Peyer's patch (tissue), 4 donors: ENCODE measurements at regions not wholly inside any gene's neighbourhood (a gene's known extent, or its start where the extent isn't known, plus 50 kb on each side); places are given as distances from the start of the nearest gene placed in this dataset.

ENCODE experiments used
- DNase-seq, 3 donors: peaks; one replicate each; pipeline ENCODE4 v3.0.0-alpha.2; 2017 to 2019
- H3K27ac ChIP-seq, 4 donors: fragments of 200-600 bp; sonication (generic); one replicate each; pipeline ENCODE4 v1.5.1; 2016 to 2019
- H3K27me3 ChIP-seq, 2 donors: fragments of 200-600 bp; sonication (generic); one replicate each; pipeline ENCODE4 v1.5.1; 2019
- H3K36me3 ChIP-seq, 3 donors: fragments of 200-600 bp; sonication (generic); one replicate each; pipeline ENCODE4 v1.5.1; 2016 to 2019
- H3K4me1 ChIP-seq, 4 donors: fragments of 200-600 bp; sonication (generic); one replicate each; pipeline ENCODE4 v1.5.1; 2016 to 2019
- H3K4me3 ChIP-seq, 4 donors: fragments of 200-600 bp; sonication (generic); 1 replicate in 3 of 4; 2 replicates in 1 of 4; pipeline ENCODE4 v1.5.1; 2016 to 2019; ENCODE audit warnings: mild to moderate bottlenecking in 1 of 4
- H3K9me3 ChIP-seq, 4 donors: fragments of 200-600 bp; sonication (generic); one replicate each; pipeline ENCODE4 v1.5.1; 2016 to 2019; ENCODE audit warnings: mild to moderate bottlenecking in 1 of 4
- POLR2A ChIP-seq, 2 donors: fragments of 450-650 bp; IDR thresholded peaks; one replicate each; pipeline ENCODE4 v1.5.1; 2017; ENCODE audit warnings: antibody characterized with exemption in 2 of 2, mild to moderate bottlenecking in 2 of 2, moderate library complexity in 2 of 2
- TF ChIP-seq, protein P1 (sequence below), 6 experiments: fragments of 450-650 bp in 4 of 6; fragments of 200-600 bp in 2 of 6; sonication (generic) in 1 of 6; IDR thresholded peaks; one replicate each; pipeline ENCODE4 v1.5.1; 2017 to 2019; ENCODE audit warnings: antibody characterized with exemption in 6 of 6, mild to moderate bottlenecking in 3 of 6, moderate library complexity in 1 of 6

DNA sequence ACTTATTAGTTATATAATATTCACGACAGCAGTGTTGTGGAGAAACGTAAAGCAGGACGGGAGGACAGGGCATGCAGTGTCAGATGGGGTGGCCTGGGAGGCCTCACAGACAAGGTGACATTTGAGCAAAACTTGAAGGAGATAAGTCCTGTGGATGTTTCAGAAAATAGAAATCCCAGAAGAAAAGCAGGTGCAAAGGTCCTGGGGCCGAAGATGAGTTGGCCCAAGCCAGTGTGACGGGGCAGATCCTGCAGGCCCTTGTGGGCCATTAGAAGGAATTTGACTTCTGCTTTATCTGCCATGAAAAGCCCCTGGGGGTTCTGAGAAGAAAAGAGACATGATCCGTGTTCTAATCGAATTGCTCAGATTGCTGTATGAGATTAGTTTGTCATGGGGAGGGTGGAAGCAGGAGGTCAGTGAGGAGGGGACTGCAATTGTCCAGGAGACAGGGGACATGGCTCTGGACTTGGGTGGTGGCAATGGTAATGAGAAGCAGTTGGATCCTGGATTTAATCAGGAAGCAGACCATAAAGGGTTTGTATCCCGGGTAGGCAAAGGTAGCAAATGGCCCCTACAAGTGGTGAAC lies 437.4 kb upstream of the SULF2 start:
- DNase-seq, result no peak
- Histone ChIP-seq H3K27me3 (no peaks in the 10 kb centered on the region), H3K4me3 (no peak overlapping the region), H3K36me3 (no peaks in the 10 kb centered on the region), H3K9me3 (no peaks in the 10 kb centered on the region), H3K27ac (no peak overlapping the region), H3K4me1 (no peaks in the 10 kb centered on the region)
- TF ChIP-seq POLR2A (IDR thresholded peaks at IDR 0.05), result no peak
- TF ChIP-seq, protein P1, sequence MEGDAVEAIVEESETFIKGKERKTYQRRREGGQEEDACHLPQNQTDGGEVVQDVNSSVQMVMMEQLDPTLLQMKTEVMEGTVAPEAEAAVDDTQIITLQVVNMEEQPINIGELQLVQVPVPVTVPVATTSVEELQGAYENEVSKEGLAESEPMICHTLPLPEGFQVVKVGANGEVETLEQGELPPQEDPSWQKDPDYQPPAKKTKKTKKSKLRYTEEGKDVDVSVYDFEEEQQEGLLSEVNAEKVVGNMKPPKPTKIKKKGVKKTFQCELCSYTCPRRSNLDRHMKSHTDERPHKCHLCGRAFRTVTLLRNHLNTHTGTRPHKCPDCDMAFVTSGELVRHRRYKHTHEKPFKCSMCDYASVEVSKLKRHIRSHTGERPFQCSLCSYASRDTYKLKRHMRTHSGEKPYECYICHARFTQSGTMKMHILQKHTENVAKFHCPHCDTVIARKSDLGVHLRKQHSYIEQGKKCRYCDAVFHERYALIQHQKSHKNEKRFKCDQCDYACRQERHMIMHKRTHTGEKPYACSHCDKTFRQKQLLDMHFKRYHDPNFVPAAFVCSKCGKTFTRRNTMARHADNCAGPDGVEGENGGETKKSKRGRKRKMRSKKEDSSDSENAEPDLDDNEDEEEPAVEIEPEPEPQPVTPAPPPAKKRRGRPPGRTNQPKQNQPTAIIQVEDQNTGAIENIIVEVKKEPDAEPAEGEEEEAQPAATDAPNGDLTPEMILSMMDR (IDR thresholded peaks at IDR 0.05), result no peak

DNA sequence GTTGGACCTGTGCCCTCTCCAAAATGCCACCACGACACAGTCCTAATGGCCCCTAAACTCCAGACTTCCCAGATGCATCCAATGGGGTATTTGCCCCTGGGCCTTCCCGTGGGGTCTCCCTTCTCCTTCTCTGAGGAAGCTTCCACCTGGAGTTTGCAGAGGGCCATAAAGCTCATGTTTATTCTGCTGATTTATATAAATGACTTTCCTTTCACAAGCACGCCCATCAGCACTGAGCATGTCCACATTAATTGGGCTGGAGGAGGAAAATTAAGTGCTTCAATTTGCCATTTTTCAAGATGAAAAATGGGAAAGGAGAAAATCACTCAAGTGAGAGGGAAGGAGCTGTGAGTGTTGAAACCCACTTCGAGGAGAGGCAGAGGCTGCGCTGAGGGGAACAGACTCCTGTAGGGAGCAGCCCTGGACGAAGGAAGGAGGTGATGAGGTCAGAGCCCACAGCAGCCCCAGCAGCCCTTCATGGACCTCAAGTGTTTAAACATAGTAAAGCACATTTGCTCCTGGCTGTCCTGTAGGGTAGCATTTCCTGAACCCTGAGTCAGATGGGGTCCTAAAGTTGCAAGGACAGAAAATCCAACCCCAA lies 434.9 kb upstream of the SULF2 start:
- no peak overlapping the region for H3K4me3 ChIP-seq
- H3K27me3 ChIP-seq, result no peaks in the 10 kb centered on the region
- no peaks in the 10 kb centered on the region for H3K9me3 ChIP-seq
- H3K27ac ChIP-seq, result no peak overlapping the region
- no peak for DNase-seq
- TF ChIP-seq, protein P1 (IDR thresholded peaks at IDR 0.05), result no peak
- TF ChIP-seq POLR2A (IDR thresholded peaks at IDR 0.05), result no peak
- H3K36me3 ChIP-seq, result no peaks in the 10 kb centered on the region
- no peaks in the 10 kb centered on the region for H3K4me1 ChIP-seq

GRCh38 chr20:48219306-48219705 lies 434.0 kb upstream of the SULF2 start:
- no peak overlapping the region for H3K27ac ChIP-seq
- no peaks in the 10 kb centered on the region for H3K9me3 ChIP-seq
- no peaks in the 10 kb centered on the region for H3K4me1 ChIP-seq
- TF ChIP-seq, protein P1 (IDR thresholded peaks at IDR 0.05), result no peak
- no peak for TF ChIP-seq POLR2A (IDR thresholded peaks at IDR 0.05)
- no peak for DNase-seq
- H3K4me3 ChIP-seq, result no peak overlapping the region
- no peaks in the 10 kb centered on the region for H3K27me3 ChIP-seq
- H3K36me3 ChIP-seq, result no peaks in the 10 kb centered on the region

- DNase-seq, result no peak
- no peaks in the 10 kb centered on the region for H3K9me3 ChIP-seq
- no peaks in the 10 kb centered on the region for H3K4me1 ChIP-seq
- no peaks in the 10 kb centered on the region for H3K27me3 ChIP-seq
- TF ChIP-seq, protein P1 (IDR thresholded peaks at IDR 0.05), result no peak
- TF ChIP-seq POLR2A (IDR thresholded peaks at IDR 0.05), result no peak
- no peak overlapping the region for H3K27ac ChIP-seq
- H3K4me3 ChIP-seq, result no peak overlapping the region
- no peaks in the 10 kb centered on the region for H3K36me3 ChIP-seq
Measured at GRCh38 chr20:48217190-48217589, 431.9 kb upstream of the SULF2 start.

GRCh38 chr20:48215536-48215935 lies 430.3 kb upstream of the SULF2 start:
- DNase-seq, result no peak
- H3K9me3 ChIP-seq, result no peaks in the 10 kb centered on the region
- no peak overlapping the region for H3K4me3 ChIP-seq
- H3K4me1 ChIP-seq, result no peaks in the 10 kb centered on the region
- TF ChIP-seq POLR2A (IDR thresholded peaks at IDR 0.05), result no peak
- TF ChIP-seq, protein P1 (IDR thresholded peaks at IDR 0.05), result no peak
- H3K27me3 ChIP-seq, result no peaks in the 10 kb centered on the region
- H3K27ac ChIP-seq, result no peak overlapping the region
- H3K36me3 ChIP-seq, result no peaks in the 10 kb centered on the region
